ENCODE measurements at regions not wholly inside any gene's neighbourhood (a gene's known extent, or its start where the extent isn't known, plus 50 kb on each side); places are given as distances from the start of the nearest gene placed in this dataset.

DNA sequence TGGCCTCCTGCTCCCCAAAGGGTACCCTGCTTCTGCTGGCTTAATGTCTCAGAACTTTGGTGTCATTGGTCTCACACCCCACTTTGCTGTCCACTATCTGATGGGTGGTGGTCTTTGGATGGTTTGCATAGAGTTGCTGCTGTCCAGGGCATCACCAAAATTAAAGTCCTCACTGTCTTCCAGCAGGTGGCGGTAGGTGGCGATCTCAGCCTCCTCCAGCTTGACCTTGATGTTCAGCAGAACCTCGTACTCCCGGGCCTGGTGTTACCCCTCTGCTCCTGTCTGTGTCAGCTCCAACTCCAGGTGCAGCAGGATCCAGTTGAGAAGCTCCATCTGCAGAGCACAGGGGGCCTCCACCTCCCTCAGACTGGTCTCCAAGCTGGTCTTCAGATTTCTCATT lies 1169.5 kb upstream of the PABPC4L start:
- TF ChIP-seq, protein P1, sequence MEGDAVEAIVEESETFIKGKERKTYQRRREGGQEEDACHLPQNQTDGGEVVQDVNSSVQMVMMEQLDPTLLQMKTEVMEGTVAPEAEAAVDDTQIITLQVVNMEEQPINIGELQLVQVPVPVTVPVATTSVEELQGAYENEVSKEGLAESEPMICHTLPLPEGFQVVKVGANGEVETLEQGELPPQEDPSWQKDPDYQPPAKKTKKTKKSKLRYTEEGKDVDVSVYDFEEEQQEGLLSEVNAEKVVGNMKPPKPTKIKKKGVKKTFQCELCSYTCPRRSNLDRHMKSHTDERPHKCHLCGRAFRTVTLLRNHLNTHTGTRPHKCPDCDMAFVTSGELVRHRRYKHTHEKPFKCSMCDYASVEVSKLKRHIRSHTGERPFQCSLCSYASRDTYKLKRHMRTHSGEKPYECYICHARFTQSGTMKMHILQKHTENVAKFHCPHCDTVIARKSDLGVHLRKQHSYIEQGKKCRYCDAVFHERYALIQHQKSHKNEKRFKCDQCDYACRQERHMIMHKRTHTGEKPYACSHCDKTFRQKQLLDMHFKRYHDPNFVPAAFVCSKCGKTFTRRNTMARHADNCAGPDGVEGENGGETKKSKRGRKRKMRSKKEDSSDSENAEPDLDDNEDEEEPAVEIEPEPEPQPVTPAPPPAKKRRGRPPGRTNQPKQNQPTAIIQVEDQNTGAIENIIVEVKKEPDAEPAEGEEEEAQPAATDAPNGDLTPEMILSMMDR (IDR thresholded peaks at IDR 0.05; ENCODE audit: insufficient read depth, low read length, poor library complexity, severe bottlenecking): no peak
- DNase-seq (ENCODE audit: low read depth): no peak
- H3K27me3 ChIP-seq (ENCODE audit: control insufficient read depth, insufficient read depth, low read length): no peaks in the 10 kb centered on the region
- no peaks in the 10 kb centered on the region for H3K36me3 ChIP-seq (ENCODE audit: control insufficient read depth, insufficient read depth, low read length)
- H3K4me3 ChIP-seq (ENCODE audit: low read depth, low read length): no peak overlapping the region

DNA sequence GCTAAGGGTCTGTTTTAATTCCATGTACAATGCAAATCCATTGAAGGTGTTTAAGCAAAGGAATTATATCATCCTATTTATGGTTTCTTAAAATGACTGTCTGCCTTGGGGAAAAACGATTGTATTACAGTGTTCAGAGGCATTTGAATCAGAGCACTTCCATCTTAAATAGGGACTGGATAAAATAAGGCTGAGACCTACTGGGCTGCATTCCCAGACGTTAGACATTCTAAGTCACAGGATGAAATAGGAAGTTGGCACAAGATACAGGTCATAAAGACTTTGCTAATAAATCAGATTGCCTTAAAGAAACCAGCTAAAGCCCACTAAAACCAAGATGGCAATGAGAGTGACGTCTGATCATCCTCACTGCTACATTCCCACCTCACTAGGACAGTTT lies 1167.2 kb upstream of the PABPC4L start:
- no peaks in the 10 kb centered on the region for H3K36me3 ChIP-seq (ENCODE audit: control insufficient read depth, insufficient read depth, low read length)
- TF ChIP-seq, protein P1 (IDR thresholded peaks at IDR 0.05; ENCODE audit: insufficient read depth, low read length, poor library complexity, severe bottlenecking): no peak
- DNase-seq (ENCODE audit: low read depth): no peak
- H3K27me3 ChIP-seq (ENCODE audit: control insufficient read depth, insufficient read depth, low read length): no peaks in the 10 kb centered on the region
- H3K4me3 ChIP-seq (ENCODE audit: low read depth, low read length): no peak overlapping the region

DNA sequence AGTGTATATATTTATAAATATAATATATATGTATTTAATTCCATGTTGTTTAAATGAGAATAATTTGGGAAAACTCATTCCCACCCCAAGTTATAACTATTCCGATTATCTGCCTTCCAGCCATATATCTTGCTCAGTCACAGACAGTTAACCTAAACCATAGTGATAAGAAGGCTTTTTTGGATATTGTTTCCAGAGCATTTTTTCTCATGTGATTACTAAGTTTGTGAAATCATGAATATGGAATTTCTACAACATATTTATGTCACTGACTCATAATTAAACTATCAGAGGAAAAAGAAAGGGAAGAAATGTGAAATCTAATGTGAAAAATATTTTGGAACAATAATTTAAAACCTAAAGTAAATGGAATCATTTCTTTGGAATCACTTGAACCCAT lies 1163.5 kb upstream of the PABPC4L start:
- no peaks in the 10 kb centered on the region for H3K36me3 ChIP-seq (ENCODE audit: control insufficient read depth, insufficient read depth, low read length)
- no peaks in the 10 kb centered on the region for H3K27me3 ChIP-seq (ENCODE audit: control insufficient read depth, insufficient read depth, low read length)
- DNase-seq (ENCODE audit: low read depth): no peak
- TF ChIP-seq, protein P1 (IDR thresholded peaks at IDR 0.05; ENCODE audit: insufficient read depth, low read length, poor library complexity, severe bottlenecking): no peak
- H3K4me3 ChIP-seq (ENCODE audit: low read depth, low read length): no peak overlapping the region

- H3K27me3 ChIP-seq (ENCODE audit: control insufficient read depth, insufficient read depth, low read length): no peaks in the 10 kb centered on the region
- no peak overlapping the region for H3K4me3 ChIP-seq (ENCODE audit: low read depth, low read length)
- DNase-seq (ENCODE audit: low read depth): no peak
- TF ChIP-seq, protein P1 (IDR thresholded peaks at IDR 0.05; ENCODE audit: insufficient read depth, low read length, poor library complexity, severe bottlenecking): no peak
- no peaks in the 10 kb centered on the region for H3K36me3 ChIP-seq (ENCODE audit: control insufficient read depth, insufficient read depth, low read length)
Observed at GRCh38 chr4:135359128-135359527, 1157.5 kb upstream of the PABPC4L start.

GRCh38 chr4:135357091-135357490 lies 1155.5 kb upstream of the PABPC4L start:
- TF ChIP-seq, protein P1 (IDR thresholded peaks at IDR 0.05; ENCODE audit: insufficient read depth, low read length, poor library complexity, severe bottlenecking): no peak
- DNase-seq (ENCODE audit: low read depth): no peak
- no peak overlapping the region for H3K4me3 ChIP-seq (ENCODE audit: low read depth, low read length)

DNA sequence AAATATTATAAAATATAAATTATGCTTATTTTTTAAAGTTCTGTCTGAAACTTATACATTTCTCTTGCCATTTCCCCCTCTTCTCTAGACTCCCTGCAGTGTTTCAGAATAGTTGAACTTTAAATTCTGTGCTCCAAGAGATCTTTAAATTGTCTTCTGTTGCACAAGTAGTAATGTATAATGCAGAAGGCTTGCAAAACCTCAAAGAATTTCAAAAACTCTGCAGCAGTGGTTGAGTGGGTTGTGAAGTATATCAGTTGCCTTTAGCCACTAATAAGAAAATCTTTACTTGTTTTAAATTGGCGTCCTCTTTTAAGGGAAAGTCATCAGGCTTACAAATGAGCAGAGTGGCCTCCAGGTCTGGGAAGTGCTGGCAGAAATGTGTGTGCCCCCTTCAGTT lies 1153.3 kb upstream of the PABPC4L start:
- H3K36me3 ChIP-seq (ENCODE audit: control insufficient read depth, insufficient read depth, low read length): no peaks in the 10 kb centered on the region
- no peak for DNase-seq (ENCODE audit: low read depth)
- no peak overlapping the region for H3K4me3 ChIP-seq (ENCODE audit: low read depth, low read length)
- no peaks in the 10 kb centered on the region for H3K27me3 ChIP-seq (ENCODE audit: control insufficient read depth, insufficient read depth, low read length)
- TF ChIP-seq, protein P1 (IDR thresholded peaks at IDR 0.05; ENCODE audit: insufficient read depth, low read length, poor library complexity, severe bottlenecking): no peak

More at GRCh38 chr4:135357091-135357490, 1155.5 kb upstream of the PABPC4L start:
- Histone ChIP-seq H3K36me3 (ENCODE audit: control insufficient read depth, insufficient read depth, low read length) (no peaks in the 10 kb centered on the region), H3K27me3 (ENCODE audit: control insufficient read depth, insufficient read depth, low read length) (no peaks in the 10 kb centered on the region)

All from kidney epithelial cell (primary cell).